Esophagus squamous epithelium (tissue), 4 donors: ENCODE measurements at regions not wholly inside any gene's neighbourhood (a gene's known extent, or its start where the extent isn't known, plus 50 kb on each side); places are given as distances from the start of the nearest gene placed in this dataset.

Experiments used
- CTCF ChIP-seq, 6 experiments: fragments of 450-650 bp in 4 of 6; fragments of 200-600 bp in 2 of 6; sonication (generic) in 2 of 6; IDR thresholded peaks; one replicate each; pipeline ENCODE4 v1.5.1; 2016 to 2019; ENCODE audit warnings: antibody characterized with exemption in 6 of 6, mild to moderate bottlenecking in 4 of 6, moderate library complexity in 4 of 6
- POLR2A ChIP-seq, 4 donors: fragments of 450-650 bp; IDR thresholded peaks; one replicate each; pipeline ENCODE4 v1.6.1; 2017; ENCODE audit warnings: antibody characterized with exemption in 4 of 4, mild to moderate bottlenecking in 4 of 4, moderate library complexity in 3 of 4

GRCh38 chr4:189071241-189071640 is 869.4 kb upstream of the FRG1 start:
- no peak for TF ChIP-seq CTCF (IDR thresholded peaks at IDR 0.05)
- TF ChIP-seq POLR2A (IDR thresholded peaks at IDR 0.05) = no peak
